ENCODE measurements at regions not wholly inside any gene's neighbourhood (a gene's known extent, or its start where the extent isn't known, plus 50 kb on each side); places are given as distances from the start of the nearest gene placed in this dataset.

- TF ChIP-seq CTCF (IDR thresholded peaks at IDR 0.05; ENCODE audit: borderline replicate concordance, extremely low read depth, low read length, poor library complexity, severe bottlenecking) (no peak), EZH2 (IDR thresholded peaks at IDR 0.05; ENCODE audit: borderline replicate concordance, low read depth, low read length, severe bottlenecking) (no peak)
Measured at GRCh38 chr5:29879401-29879800, 1314.1 kb upstream of the CDH6 start.

Data from DND-41 (cell line).